HCT116 (cell line): ENCODE measurements at regions not wholly inside any gene's neighbourhood (a gene's known extent, or its start where the extent isn't known, plus 50 kb on each side); places are given as distances from the start of the nearest gene placed in this dataset.

Experiments
- ATAC-seq: fragments of 200-7000 bp; cut with Tn5 transposase; 2 replicates; pipeline ENCODE4 v1.9.1; 2020; ENCODE audit warnings: mild to moderate bottlenecking, moderate library complexity
- BruUV-seq: library from RNA; stranded (reverse); fragments of 400-500 nt; replicated peaks from 2 replicates; lab custom pipeline; 2021; lab: Mats Ljungman, UMichigan
- CTCF ChIA-PET: fragments of 300-600 bp; sonication (Branson Sonifier 250); formaldehyde crosslinking; loops from one replicate; lab custom pipeline; 2021; ENCODE audit warnings: antibody characterized with exemption; lab: Charles Lee
- POLR2A ChIA-PET: fragments of 300-600, 350-600 bp; sonication (Branson Sonifier 250); formaldehyde crosslinking; loops from one replicate; lab custom pipeline; 2021; ENCODE audit warnings: antibody characterized with exemption; lab: Charles Lee
- RAD21 ChIA-PET, 2 experiments: fragments of 300-600 bp; sonication (Branson Sonifier 250); formaldehyde crosslinking; loops; one replicate each; lab custom pipeline; 2023; ENCODE audit warnings: low total read pairs in 2 of 2; ENCODE audit not compliant: uncharacterized antibody in 2 of 2, unreplicated experiment in 2 of 2, low non-redundant PET in 1 of 2; lab: Charles Lee
- DNase-seq: peaks from one replicate; pipeline ENCODE4 v3.0.0-alpha.2; 2010; ENCODE audit warnings: low read depth, low spot score
- H2AFZ ChIP-seq: fragments of 200-600 bp; shearing (Covaris generic), sonication (generic); 2 replicates; pipeline ENCODE4 v1.6.1; 2017; ENCODE audit warnings: low read depth, mixed run types, mixed read lengths, antibody characterized with exemption, low read length; ENCODE audit not compliant: poor library complexity, severe bottlenecking
- H3K27ac ChIP-seq: 2 replicates; pipeline ENCODE4 v1.5.1; 2012; ENCODE audit warnings: low read depth, low read length
- H3K27me3 ChIP-seq: fragments of 200-600 bp; sonication (generic); 2 replicates; pipeline ENCODE4 v1.6.1; 2016; ENCODE audit warnings: mixed run types, low read length, mixed read lengths; ENCODE audit not compliant: insufficient read depth
- H3K36me3 ChIP-seq, 2 experiments: fragments of 200-500 bp in 1 of 2; fragments of 200-600 bp in 1 of 2; sonication (Bioruptor generic) in 1 of 2; sonication (generic) in 1 of 2; 2 replicates each; pipeline versions ENCODE4 v1.5.1 to v1.6.1; 2014 to 2016; ENCODE audit warnings: low read length in 2 of 2, inconsistent platforms in 1 of 2, mixed read lengths in 1 of 2, mixed run types in 1 of 2; ENCODE audit not compliant: insufficient read depth in 2 of 2, control insufficient read depth in 1 of 2
- H3K4me1 ChIP-seq, 2 experiments: fragments of 200-600 bp in 1 of 2; sonication (generic) in 1 of 2; 2 replicates each; pipeline versions ENCODE4 v1.5.1 to v1.6.1; 2012 to 2017; ENCODE audit warnings: low read length in 2 of 2, inconsistent platforms in 1 of 2, mild to moderate bottlenecking in 1 of 2, mixed read lengths in 1 of 2, mixed run types in 1 of 2, moderate library complexity in 1 of 2; ENCODE audit not compliant: insufficient read depth in 2 of 2, control insufficient read depth in 1 of 2
- H3K4me2 ChIP-seq: fragments of 200-600 bp; sonication (generic); 2 replicates; pipeline ENCODE4 v1.6.1; 2017; ENCODE audit warnings: mixed run types, low read length, mixed read lengths
- H3K4me3 ChIP-seq, 2 experiments: fragments of 200-600 bp in 1 of 2; sonication (generic) in 1 of 2; replicated peaks in 1 of 2; 2 replicates each; pipeline ENCODE4 v1.5.1; 2011 to 2016; ENCODE audit warnings: low read length in 2 of 2, control low read depth in 1 of 2, low read depth in 1 of 2, mild to moderate bottlenecking in 1 of 2, mixed read lengths in 1 of 2, mixed run types in 1 of 2
- H3K79me2 ChIP-seq: fragments of 200-600 bp; sonication (generic); 2 replicates; pipeline ENCODE4 v1.6.1; 2017; ENCODE audit warnings: mild to moderate bottlenecking, mixed run types, low read length, moderate library complexity, mixed read lengths; ENCODE audit not compliant: insufficient read depth
- H3K9ac ChIP-seq: fragments of 200-600 bp; sonication (generic); 2 replicates; pipeline ENCODE4 v1.6.1; 2016; ENCODE audit warnings: low read length, mixed read lengths
- H3K9me2 ChIP-seq: fragments of 200-600 bp; sonication (generic), shearing (Covaris generic); 2 replicates; pipeline ENCODE4 v1.6.1; 2017; ENCODE audit warnings: mixed run types, mild to moderate bottlenecking, moderate library complexity; ENCODE audit not compliant: insufficient read depth
- H3K9me3 ChIP-seq, 2 experiments: fragments of 200-500 bp in 1 of 2; fragments of 200-600 bp in 1 of 2; sonication (Bioruptor generic) in 1 of 2; sonication (generic) in 1 of 2; 2 replicates each; pipeline ENCODE4 v1.6.1; 2014 to 2017; ENCODE audit warnings: low read length in 2 of 2, mixed read lengths in 2 of 2, inconsistent platforms in 1 of 2, low read depth in 1 of 2, mild to moderate bottlenecking in 1 of 2, mixed run types in 1 of 2, moderate library complexity in 1 of 2; ENCODE audit not compliant: control insufficient read depth in 1 of 2, insufficient read depth in 1 of 2
- H4K20me1 ChIP-seq: fragments of 200-600 bp; sonication (generic), shearing (Covaris generic); 2 replicates; pipeline ENCODE4 v1.6.1; 2017; ENCODE audit warnings: mixed run types, mild to moderate bottlenecking, moderate library complexity; ENCODE audit not compliant: insufficient read depth
- CBX3 ChIP-seq: IDR thresholded peaks from 2 replicates; pipeline ENCODE4 v1.6.1; 2012; ENCODE audit warnings: low read depth
- CEBPB ChIP-seq: IDR thresholded peaks from 2 replicates; pipeline ENCODE4 v1.6.1; 2012; ENCODE audit warnings: low read depth
- CTCF ChIP-seq, 3 experiments: fragments of 200-600 bp in 1 of 3; sonication (generic) in 1 of 3; IDR thresholded peaks in 2 of 3; conservative IDR thresholded peaks in 1 of 3; 2 replicates each; pipeline ENCODE4 v1.5.1; 2012 to 2017; ENCODE audit warnings: low read depth in 2 of 3, low read length in 2 of 3, antibody characterized with exemption in 1 of 3, borderline replicate concordance in 1 of 3, control low read depth in 1 of 3, mild to moderate bottlenecking in 1 of 3, mixed read lengths in 1 of 3, mixed run types in 1 of 3, moderate library complexity in 1 of 3; ENCODE audit not compliant: insufficient read depth in 1 of 3
- EGR1 ChIP-seq: IDR thresholded peaks from 2 replicates; pipeline ENCODE4 v1.6.1; 2012; ENCODE audit warnings: low read depth
- ELF1 ChIP-seq: IDR thresholded peaks from 2 replicates; pipeline ENCODE4 v1.6.1; 2012; ENCODE audit warnings: low read depth, borderline replicate concordance
- EZH2phosphoT487 ChIP-seq: fragments of 200-600 bp; IDR thresholded peaks from 2 replicates; pipeline ENCODE4 v1.6.1; 2018; ENCODE audit warnings: antibody characterized with exemption, borderline replicate concordance
- FOSL1 ChIP-seq: IDR thresholded peaks from 2 replicates; pipeline ENCODE4 v1.6.1; 2012; ENCODE audit warnings: low read depth
- JUND ChIP-seq: IDR thresholded peaks from 2 replicates; pipeline ENCODE4 v1.6.1; 2012
- MAX ChIP-seq: IDR thresholded peaks from 2 replicates; pipeline ENCODE4 v1.6.1; 2012
- POLR2AphosphoS5 ChIP-seq: IDR thresholded peaks from 2 replicates; pipeline ENCODE4 v1.6.1; 2011; ENCODE audit warnings: mild to moderate bottlenecking, low read depth, low read length, moderate library complexity
- REST ChIP-seq: IDR thresholded peaks from 2 replicates; pipeline ENCODE4 v1.6.1; 2012; ENCODE audit warnings: low read depth
- SIN3A ChIP-seq: IDR thresholded peaks from 2 replicates; pipeline ENCODE4 v1.6.1; 2012; ENCODE audit warnings: low read depth
- SRF ChIP-seq: IDR thresholded peaks from 2 replicates; pipeline ENCODE4 v1.6.1; 2012; ENCODE audit warnings: low read depth
- TCF7L2 ChIP-seq: IDR thresholded peaks from 2 replicates; pipeline ENCODE4 v1.7.0; 2011; ENCODE audit warnings: borderline replicate concordance, inconsistent platforms; ENCODE audit not compliant: insufficient read depth, insufficient read length; ENCODE audit errors: extremely low read depth
- ZBTB33 ChIP-seq: IDR thresholded peaks from 2 replicates; pipeline ENCODE4 v1.6.1; 2011; ENCODE audit warnings: mild to moderate bottlenecking, low read length, moderate library complexity; ENCODE audit not compliant: insufficient replicate concordance; ENCODE audit errors: extremely low read depth
- ZFX ChIP-seq: fragments of 450-650 bp; IDR thresholded peaks from 2 replicates; pipeline ENCODE4 v1.6.1; 2017
- intact Hi-C: fragments of 100-400 bp; cut with micrococcal nuclease; formaldehyde crosslinking; loops from 2 replicates; pipeline ENCODE4 v1.10.0; 2022

- TF ChIP-seq CBX3: no peak
- TF ChIP-seq POLR2AphosphoS5: no peak
- TF ChIP-seq ZBTB33: no peak
- no peak for TF ChIP-seq EGR1
- no peak for TF ChIP-seq CTCF (IDR thresholded peaks at IDR 0.05 in 2 of 3, conservative IDR thresholded peaks at IDR 0.05 in 1 of 3; ENCODE audit: borderline replicate concordance in 1 of 3, insufficient read depth in 1 of 3, low read depth in 2 of 3, low read length in 2 of 3)
- no peak for TF ChIP-seq CEBPB
These were observed 176.6 kb downstream of the GALC start (continued) for GRCh38 chr14:87816416-87816815.

GRCh38 chr14:87815121-87815520 lies 177.9 kb downstream of the GALC start:
- DNase-seq (no peak), ATAC-seq (no peak)
- Histone ChIP-seq H3K36me3 (no peaks in the 10 kb centered on the region), H3K9me2 (no peaks in the 10 kb centered on the region), H3K4me2 (no peak overlapping the region), H3K9me3 (peaks cover 3 to 4% of the 10 kb centered on the region in 2 experiments; a peak in 3 of 4 replicates), H3K27me3 (no peaks in the 10 kb centered on the region), H4K20me1 (no peaks in the 10 kb centered on the region), H3K9ac (no peak overlapping the region), H3K4me1 (no peaks in the 10 kb centered on the region), H3K79me2 (no peaks in the 10 kb centered on the region), H2AFZ (no peak overlapping the region), H3K4me3 (no peak overlapping the region), H3K27ac (no peak overlapping the region)
- RAD21 ChIA-PET: no interaction called here
- no TSS peak for BruUV-seq
- CTCF ChIA-PET: no interaction called here
- intact Hi-C loops: no loop called here
- POLR2A ChIA-PET: no interaction called here
- no peak for TF ChIP-seq CEBPB
- no peak for TF ChIP-seq REST
- no peak for TF ChIP-seq FOSL1
- no peak for TF ChIP-seq SIN3A
- no peak for TF ChIP-seq JUND
- TF ChIP-seq CBX3: no peak
- no peak for TF ChIP-seq TCF7L2
- TF ChIP-seq ZBTB33: no peak
- no peak for TF ChIP-seq ZFX
- no peak for TF ChIP-seq ELF1
- no peak for TF ChIP-seq POLR2AphosphoS5
- no peak for TF ChIP-seq SRF
- no peak for TF ChIP-seq MAX
- TF ChIP-seq EZH2phosphoT487: no peak
